Vagina (tissue), 2 donors: ENCODE measurements at regions not wholly inside any gene's neighbourhood (a gene's known extent, or its start where the extent isn't known, plus 50 kb on each side); places are given as distances from the start of the nearest gene placed in this dataset.

ENCODE experiments used
- POLR2A ChIP-seq, 2 donors: fragments of 450-650 bp; IDR thresholded peaks; one replicate each; pipeline ENCODE4 v1.6.1; 2017; ENCODE audit warnings: antibody characterized with exemption in 2 of 2, mild to moderate bottlenecking in 2 of 2, moderate library complexity in 2 of 2
- TF ChIP-seq, protein P1 (sequence below), 3 experiments: fragments of 450-650 bp in 2 of 3; fragments of 200-600 bp in 1 of 3; sonication (generic) in 1 of 3; IDR thresholded peaks; one replicate each; pipeline ENCODE4 v1.5.1; 2017 to 2019; ENCODE audit warnings: antibody characterized with exemption in 3 of 3, mild to moderate bottlenecking in 2 of 3, moderate library complexity in 2 of 3

DNA sequence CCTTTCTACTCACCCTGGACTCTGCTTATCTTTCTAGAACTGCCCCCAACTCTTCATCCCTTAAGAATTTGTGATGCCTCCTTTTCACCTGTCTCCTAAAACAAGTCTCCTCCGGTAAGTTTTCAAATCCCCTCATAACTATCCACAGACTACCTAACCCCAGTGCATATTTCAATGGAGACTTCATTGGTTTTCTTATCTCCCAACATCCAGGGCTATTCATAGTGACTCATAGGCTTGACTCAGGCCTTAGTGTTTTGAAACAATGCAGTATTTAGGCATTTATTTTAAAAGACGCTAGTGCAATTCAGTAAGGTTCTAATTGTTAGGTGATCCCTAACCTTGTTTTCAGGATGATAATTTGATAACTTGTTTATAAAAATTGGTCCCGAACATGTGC, 399.2 kb downstream of the CPS1 start:
- TF ChIP-seq POLR2A (IDR thresholded peaks at IDR 0.05): no peak
- TF ChIP-seq, protein P1, sequence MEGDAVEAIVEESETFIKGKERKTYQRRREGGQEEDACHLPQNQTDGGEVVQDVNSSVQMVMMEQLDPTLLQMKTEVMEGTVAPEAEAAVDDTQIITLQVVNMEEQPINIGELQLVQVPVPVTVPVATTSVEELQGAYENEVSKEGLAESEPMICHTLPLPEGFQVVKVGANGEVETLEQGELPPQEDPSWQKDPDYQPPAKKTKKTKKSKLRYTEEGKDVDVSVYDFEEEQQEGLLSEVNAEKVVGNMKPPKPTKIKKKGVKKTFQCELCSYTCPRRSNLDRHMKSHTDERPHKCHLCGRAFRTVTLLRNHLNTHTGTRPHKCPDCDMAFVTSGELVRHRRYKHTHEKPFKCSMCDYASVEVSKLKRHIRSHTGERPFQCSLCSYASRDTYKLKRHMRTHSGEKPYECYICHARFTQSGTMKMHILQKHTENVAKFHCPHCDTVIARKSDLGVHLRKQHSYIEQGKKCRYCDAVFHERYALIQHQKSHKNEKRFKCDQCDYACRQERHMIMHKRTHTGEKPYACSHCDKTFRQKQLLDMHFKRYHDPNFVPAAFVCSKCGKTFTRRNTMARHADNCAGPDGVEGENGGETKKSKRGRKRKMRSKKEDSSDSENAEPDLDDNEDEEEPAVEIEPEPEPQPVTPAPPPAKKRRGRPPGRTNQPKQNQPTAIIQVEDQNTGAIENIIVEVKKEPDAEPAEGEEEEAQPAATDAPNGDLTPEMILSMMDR (IDR thresholded peaks at IDR 0.05): no peak
